Ectodermal cell (in vitro differentiated cells): ENCODE measurements at regions not wholly inside any gene's neighbourhood (a gene's known extent, or its start where the extent isn't known, plus 50 kb on each side); places are given as distances from the start of the nearest gene placed in this dataset.

Experiments
- H3K27ac ChIP-seq: 2 replicates; pipeline ENCODE4 v1.7.0; 2013; ENCODE audit warnings: mild to moderate bottlenecking, low read depth, low read length; ENCODE audit not compliant: insufficient read depth, poor library complexity, severe bottlenecking
- H3K27me3 ChIP-seq: 2 replicates; pipeline ENCODE4 v1.7.0; 2013; ENCODE audit warnings: mild to moderate bottlenecking, low read length; ENCODE audit not compliant: insufficient read depth, control insufficient read depth, poor library complexity, severe bottlenecking
- H3K36me3 ChIP-seq: one replicate; pipeline ENCODE4 v1.7.0; 2013; ENCODE audit warnings: low read length; ENCODE audit not compliant: control insufficient read depth, insufficient read depth
- H3K4me1 ChIP-seq: one replicate; pipeline ENCODE4 v1.7.0; 2013; ENCODE audit warnings: low read length; ENCODE audit not compliant: control insufficient read depth, insufficient read depth
- H3K4me3 ChIP-seq: 2 replicates; pipeline ENCODE4 v1.7.0; 2013; ENCODE audit warnings: low read depth, low read length, control low read depth; ENCODE audit not compliant: insufficient read depth
- H3K9me3 ChIP-seq: 2 replicates; pipeline ENCODE4 v1.7.0; 2013; ENCODE audit warnings: mild to moderate bottlenecking, low read length, moderate library complexity; ENCODE audit not compliant: control insufficient read depth
- WGBS, 2 experiments: methylation state at CpG; one replicate each; pipeline ENCODE4 v1.1.7; 2013; ENCODE audit warnings: missing lambda C conversion rate in 2 of 2; 5-methylcytosine and 5-hydroxymethylcytosine counted together

GRCh38 chr14:47976139-47976538 is 300.7 kb upstream of the MDGA2 start:
- WGBS, 2 experiments: 89 to 91% methylated on average over 2 of the region's 2 CpGs
- Histone ChIP-seq H3K36me3 (no peaks in the 10 kb centered on the region), H3K4me1 (no peaks in the 10 kb centered on the region), H3K4me3 (no peak overlapping the region), H3K27ac (no peak overlapping the region), H3K9me3 (no peaks in the 10 kb centered on the region), H3K27me3 (no peaks in the 10 kb centered on the region)

GRCh38 chr14:47966076-47966810 is 290.8 kb upstream of the MDGA2 start:
- H3K9me3 ChIP-seq: no peaks in the 10 kb centered on the region
- H3K36me3 ChIP-seq: no peaks in the 10 kb centered on the region
- WGBS, 2 experiments: 86% methylated on average over 1 of the region's 2 CpGs
- H3K4me1 ChIP-seq: peaks cover 6% of the 10 kb centered on the region
- no peak overlapping the region for H3K4me3 ChIP-seq
- H3K27ac ChIP-seq: no peak overlapping the region
- H3K27me3 ChIP-seq: no peaks in the 10 kb centered on the region

- WGBS, 2 experiments: 80 to 81% methylated on average over 3 of the region's 3 CpGs
- Histone ChIP-seq H3K4me1 (peaks cover 6% of the 10 kb centered on the region), H3K27ac (no peak overlapping the region), H3K27me3 (no peaks in the 10 kb centered on the region), H3K4me3 (no peak overlapping the region), H3K9me3 (no peaks in the 10 kb centered on the region), H3K36me3 (no peaks in the 10 kb centered on the region)
Observed at GRCh38 chr14:47961634-47962033, 286.2 kb upstream of the MDGA2 start.

- no peak overlapping the region for H3K27ac ChIP-seq
- H3K4me1 ChIP-seq: peaks cover 6% of the 10 kb centered on the region
- WGBS, 2 experiments: 97 to 100% methylated on average over 1 to 2 of the region's 2 CpGs
- no peaks in the 10 kb centered on the region for H3K36me3 ChIP-seq
- H3K27me3 ChIP-seq: no peaks in the 10 kb centered on the region
- no peaks in the 10 kb centered on the region for H3K9me3 ChIP-seq
- H3K4me3 ChIP-seq: no peak overlapping the region
Observed at GRCh38 chr14:47959740-47960139, 284.3 kb upstream of the MDGA2 start.

GRCh38 chr14:47949006-47949405 is 273.6 kb upstream of the MDGA2 start:
- WGBS, 2 experiments: 90 to 93% methylated on average over 5 to 6 of the region's 6 CpGs
- Histone ChIP-seq H3K27ac (no peak overlapping the region), H3K27me3 (no peaks in the 10 kb centered on the region), H3K9me3 (no peaks in the 10 kb centered on the region), H3K36me3 (no peaks in the 10 kb centered on the region), H3K4me1 (no peaks in the 10 kb centered on the region), H3K4me3 (no peak overlapping the region)

GRCh38 chr14:47935332-47935731 is 259.9 kb upstream of the MDGA2 start:
- Histone ChIP-seq H3K4me1 (no peaks in the 10 kb centered on the region), H3K36me3 (no peaks in the 10 kb centered on the region), H3K4me3 (no peak overlapping the region), H3K9me3 (no peaks in the 10 kb centered on the region), H3K27ac (no peak overlapping the region), H3K27me3 (no peaks in the 10 kb centered on the region)
- WGBS, 2 experiments: 92 to 94% methylated on average over 4 of the region's 4 CpGs

- H3K27ac ChIP-seq: no peak overlapping the region
Observed at GRCh38 chr14:47929334-47929733, 253.9 kb upstream of the MDGA2 start.

GRCh38 chr14:47921133-47921532 is 245.7 kb upstream of the MDGA2 start:
- no peaks in the 10 kb centered on the region for H3K27me3 ChIP-seq
- no peaks in the 10 kb centered on the region for H3K36me3 ChIP-seq
- no CpG with 5 or more reads among the region's 1 CpG for WGBS, 2 experiments
- H3K27ac ChIP-seq: no peak overlapping the region
- H3K4me3 ChIP-seq: no peak overlapping the region
- no peaks in the 10 kb centered on the region for H3K4me1 ChIP-seq
- no peaks in the 10 kb centered on the region for H3K9me3 ChIP-seq

More at GRCh38 chr14:47929334-47929733, 253.9 kb upstream of the MDGA2 start:
- Histone ChIP-seq H3K4me3 (no peak overlapping the region), H3K4me1 (no peaks in the 10 kb centered on the region), H3K9me3 (no peaks in the 10 kb centered on the region), H3K27me3 (no peaks in the 10 kb centered on the region), H3K36me3 (no peaks in the 10 kb centered on the region)

- Histone ChIP-seq H3K27me3 (no peaks in the 10 kb centered on the region), H3K9me3 (no peaks in the 10 kb centered on the region), H3K4me1 (no peaks in the 10 kb centered on the region), H3K27ac (no peak overlapping the region), H3K36me3 (no peaks in the 10 kb centered on the region), H3K4me3 (no peak overlapping the region)
- WGBS, 2 experiments: 77 to 87% methylated on average over 6 of the region's 6 CpGs
Observed at GRCh38 chr14:47919997-47920396, 244.6 kb upstream of the MDGA2 start.

GRCh38 chr14:47919334-47919846 is 244.0 kb upstream of the MDGA2 start:
- Histone ChIP-seq H3K4me3 (no peak overlapping the region), H3K4me1 (no peaks in the 10 kb centered on the region), H3K9me3 (no peaks in the 10 kb centered on the region), H3K27me3 (no peaks in the 10 kb centered on the region), H3K36me3 (no peaks in the 10 kb centered on the region), H3K27ac (no peak overlapping the region)
- 96 to 97% methylated on average over 8 of the region's 8 CpGs for WGBS, 2 experiments
